ENCODE measurements at regions not wholly inside any gene's neighbourhood (a gene's known extent, or its start where the extent isn't known, plus 50 kb on each side); places are given as distances from the start of the nearest gene placed in this dataset.

- Histone ChIP-seq H3K36me3 (ENCODE audit: control insufficient read depth in 2 of 2, extremely low read depth in 1 of 2, insufficient read depth in 2 of 2, low read length in 2 of 2) (no peaks in the 10 kb centered on the region), H3K4me2 (ENCODE audit: insufficient read depth, low read length) (no peak overlapping the region), H3K9me1 (replicated peaks; ENCODE audit: control insufficient read depth, extremely low read depth, insufficient read depth, low read length) (no peaks in the 10 kb centered on the region), H3K4me1 (ENCODE audit: control insufficient read depth, extremely low read depth, insufficient read depth, low read length) (peaks cover 13% of the 10 kb centered on the region), H4K20me1 (replicated peaks; ENCODE audit: control insufficient read depth, extremely low read depth, insufficient read depth, low read length) (no peaks in the 10 kb centered on the region), H2AFZ (ENCODE audit: low read depth, low read length) (no peak overlapping the region), H3K27ac (ENCODE audit: insufficient read depth, low read depth, low read length) (no peak overlapping the region), H3K4me3 (replicated peaks in 1 of 3; ENCODE audit: insufficient read depth in 1 of 3, low read depth in 1 of 3, low read length in 3 of 3) (no peak overlapping the region), H3K79me2 (ENCODE audit: control insufficient read depth, insufficient read depth, low read length) (no peaks in the 10 kb centered on the region), H3K27me3 (ENCODE audit: control insufficient read depth in 2 of 2, insufficient read depth in 2 of 2, low read length in 2 of 2) (no peaks in the 10 kb centered on the region), H3K9ac (replicated peaks; ENCODE audit: extremely low read depth, insufficient read depth, low read length) (no peak overlapping the region), H3K9me3 (replicated peaks; ENCODE audit: control insufficient read depth, insufficient read depth, low read length) (no peaks in the 10 kb centered on the region)
- no TSS peak for BruUV-seq (replicated peaks)
- FAIRE-seq (no peak), DNase-seq (ENCODE audit: low read depth, low spot score) (no peak)
- TF ChIP-seq JUN (IDR thresholded peaks at IDR 0.05; ENCODE audit: borderline replicate concordance, insufficient read depth, insufficient read length, low read depth) (no peak), MAX (IDR thresholded peaks at IDR 0.05; ENCODE audit: insufficient read depth, insufficient read length) (no peak), GATA2 (IDR thresholded peaks at IDR 0.05; ENCODE audit: insufficient read depth, insufficient read length, low read depth, low read length) (no peak), MYC (IDR thresholded peaks at IDR 0.05; ENCODE audit: low read depth, low read length) (no peak), POLR2AphosphoS5 (IDR thresholded peaks at IDR 0.05; ENCODE audit: insufficient read depth, low read depth, low read length) (no peak), EZH2 (IDR thresholded peaks at IDR 0.05; ENCODE audit: borderline replicate concordance, low read depth, low read length, severe bottlenecking) (no peak), POLR2A (IDR thresholded peaks at IDR 0.05; ENCODE audit: low read depth, low read length) (no peak), CTCF (IDR thresholded peaks at IDR 0.05; ENCODE audit: extremely low read depth in 1 of 2, insufficient read depth in 1 of 2, low read depth in 1 of 2, low read length in 2 of 2) (no peak), FOS (IDR thresholded peaks at IDR 0.05; ENCODE audit: borderline replicate concordance, insufficient read depth, low read length) (no peak)
- dilution Hi-C loops (cut with MboI; ENCODE audit: extremely low pct_ligation_motif_present, low sequenced_read_pairs) (no loop called here), intact Hi-C loops (cut with micrococcal nuclease) (no loop called here)
- POLR2A ChIA-PET = interaction anchor here (1.2 kb wide), 1 partner anchor 166 kb away, joined by 3 read pairs; the partner anchor contains the start of gene EFNB1
- CTCF ChIA-PET = interaction anchor here (1.5 kb wide), 1 partner anchor 166 kb away, joined by 5 read pairs; no protein-coding TSS in a partner anchor
Observed at GRCh38 chrX:68994135-68994890, 165.5 kb downstream of the EFNB1 start.

Measured in endothelial cell of umbilical vein (primary cell).